ENCODE measurements at regions not wholly inside any gene's neighbourhood (a gene's known extent, or its start where the extent isn't known, plus 50 kb on each side); places are given as distances from the start of the nearest gene placed in this dataset.

- TF ChIP-seq, protein P1, sequence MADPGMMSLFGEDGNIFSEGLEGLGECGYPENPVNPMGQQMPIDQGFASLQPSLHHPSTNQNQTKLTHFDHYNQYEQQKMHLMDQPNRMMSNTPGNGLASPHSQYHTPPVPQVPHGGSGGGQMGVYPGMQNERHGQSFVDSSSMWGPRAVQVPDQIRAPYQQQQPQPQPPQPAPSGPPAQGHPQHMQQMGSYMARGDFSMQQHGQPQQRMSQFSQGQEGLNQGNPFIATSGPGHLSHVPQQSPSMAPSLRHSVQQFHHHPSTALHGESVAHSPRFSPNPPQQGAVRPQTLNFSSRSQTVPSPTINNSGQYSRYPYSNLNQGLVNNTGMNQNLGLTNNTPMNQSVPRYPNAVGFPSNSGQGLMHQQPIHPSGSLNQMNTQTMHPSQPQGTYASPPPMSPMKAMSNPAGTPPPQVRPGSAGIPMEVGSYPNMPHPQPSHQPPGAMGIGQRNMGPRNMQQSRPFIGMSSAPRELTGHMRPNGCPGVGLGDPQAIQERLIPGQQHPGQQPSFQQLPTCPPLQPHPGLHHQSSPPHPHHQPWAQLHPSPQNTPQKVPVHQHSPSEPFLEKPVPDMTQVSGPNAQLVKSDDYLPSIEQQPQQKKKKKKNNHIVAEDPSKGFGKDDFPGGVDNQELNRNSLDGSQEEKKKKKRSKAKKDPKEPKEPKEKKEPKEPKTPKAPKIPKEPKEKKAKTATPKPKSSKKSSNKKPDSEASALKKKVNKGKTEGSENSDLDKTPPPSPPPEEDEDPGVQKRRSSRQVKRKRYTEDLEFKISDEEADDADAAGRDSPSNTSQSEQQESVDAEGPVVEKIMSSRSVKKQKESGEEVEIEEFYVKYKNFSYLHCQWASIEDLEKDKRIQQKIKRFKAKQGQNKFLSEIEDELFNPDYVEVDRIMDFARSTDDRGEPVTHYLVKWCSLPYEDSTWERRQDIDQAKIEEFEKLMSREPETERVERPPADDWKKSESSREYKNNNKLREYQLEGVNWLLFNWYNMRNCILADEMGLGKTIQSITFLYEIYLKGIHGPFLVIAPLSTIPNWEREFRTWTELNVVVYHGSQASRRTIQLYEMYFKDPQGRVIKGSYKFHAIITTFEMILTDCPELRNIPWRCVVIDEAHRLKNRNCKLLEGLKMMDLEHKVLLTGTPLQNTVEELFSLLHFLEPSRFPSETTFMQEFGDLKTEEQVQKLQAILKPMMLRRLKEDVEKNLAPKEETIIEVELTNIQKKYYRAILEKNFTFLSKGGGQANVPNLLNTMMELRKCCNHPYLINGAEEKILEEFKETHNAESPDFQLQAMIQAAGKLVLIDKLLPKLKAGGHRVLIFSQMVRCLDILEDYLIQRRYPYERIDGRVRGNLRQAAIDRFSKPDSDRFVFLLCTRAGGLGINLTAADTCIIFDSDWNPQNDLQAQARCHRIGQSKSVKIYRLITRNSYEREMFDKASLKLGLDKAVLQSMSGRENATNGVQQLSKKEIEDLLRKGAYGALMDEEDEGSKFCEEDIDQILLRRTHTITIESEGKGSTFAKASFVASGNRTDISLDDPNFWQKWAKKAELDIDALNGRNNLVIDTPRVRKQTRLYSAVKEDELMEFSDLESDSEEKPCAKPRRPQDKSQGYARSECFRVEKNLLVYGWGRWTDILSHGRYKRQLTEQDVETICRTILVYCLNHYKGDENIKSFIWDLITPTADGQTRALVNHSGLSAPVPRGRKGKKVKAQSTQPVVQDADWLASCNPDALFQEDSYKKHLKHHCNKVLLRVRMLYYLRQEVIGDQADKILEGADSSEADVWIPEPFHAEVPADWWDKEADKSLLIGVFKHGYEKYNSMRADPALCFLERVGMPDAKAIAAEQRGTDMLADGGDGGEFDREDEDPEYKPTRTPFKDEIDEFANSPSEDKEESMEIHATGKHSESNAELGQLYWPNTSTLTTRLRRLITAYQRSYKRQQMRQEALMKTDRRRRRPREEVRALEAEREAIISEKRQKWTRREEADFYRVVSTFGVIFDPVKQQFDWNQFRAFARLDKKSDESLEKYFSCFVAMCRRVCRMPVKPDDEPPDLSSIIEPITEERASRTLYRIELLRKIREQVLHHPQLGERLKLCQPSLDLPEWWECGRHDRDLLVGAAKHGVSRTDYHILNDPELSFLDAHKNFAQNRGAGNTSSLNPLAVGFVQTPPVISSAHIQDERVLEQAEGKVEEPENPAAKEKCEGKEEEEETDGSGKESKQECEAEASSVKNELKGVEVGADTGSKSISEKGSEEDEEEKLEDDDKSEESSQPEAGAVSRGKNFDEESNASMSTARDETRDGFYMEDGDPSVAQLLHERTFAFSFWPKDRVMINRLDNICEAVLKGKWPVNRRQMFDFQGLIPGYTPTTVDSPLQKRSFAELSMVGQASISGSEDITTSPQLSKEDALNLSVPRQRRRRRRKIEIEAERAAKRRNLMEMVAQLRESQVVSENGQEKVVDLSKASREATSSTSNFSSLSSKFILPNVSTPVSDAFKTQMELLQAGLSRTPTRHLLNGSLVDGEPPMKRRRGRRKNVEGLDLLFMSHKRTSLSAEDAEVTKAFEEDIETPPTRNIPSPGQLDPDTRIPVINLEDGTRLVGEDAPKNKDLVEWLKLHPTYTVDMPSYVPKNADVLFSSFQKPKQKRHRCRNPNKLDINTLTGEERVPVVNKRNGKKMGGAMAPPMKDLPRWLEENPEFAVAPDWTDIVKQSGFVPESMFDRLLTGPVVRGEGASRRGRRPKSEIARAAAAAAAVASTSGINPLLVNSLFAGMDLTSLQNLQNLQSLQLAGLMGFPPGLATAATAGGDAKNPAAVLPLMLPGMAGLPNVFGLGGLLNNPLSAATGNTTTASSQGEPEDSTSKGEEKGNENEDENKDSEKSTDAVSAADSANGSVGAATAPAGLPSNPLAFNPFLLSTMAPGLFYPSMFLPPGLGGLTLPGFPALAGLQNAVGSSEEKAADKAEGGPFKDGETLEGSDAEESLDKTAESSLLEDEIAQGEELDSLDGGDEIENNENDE (IDR thresholded peaks at IDR 0.05; ENCODE audit: insufficient replicate concordance, low read length) = no peak
- no peak for TF ChIP-seq TAF1 (IDR thresholded peaks at IDR 0.05; ENCODE audit: low read depth, low read length)
- no peak for TF ChIP-seq SP1 (IDR thresholded peaks at IDR 0.05; ENCODE audit: low read depth, low read length)
- no peak for TF ChIP-seq CTBP2 (IDR thresholded peaks at IDR 0.05; ENCODE audit: borderline replicate concordance, insufficient read depth, insufficient read length, low read length)
- TF ChIP-seq BACH1 (IDR thresholded peaks at IDR 0.05; ENCODE audit: low read length) = no peak
- no peak for TF ChIP-seq RAD21 (IDR thresholded peaks at IDR 0.05 in 1 of 2, conservative IDR thresholded peaks at IDR 0.05 in 1 of 2; ENCODE audit: low read depth in 2 of 2, low read length in 2 of 2)
- no peak for TF ChIP-seq NRF1 (IDR thresholded peaks at IDR 0.05; ENCODE audit: low read depth, low read length)
- TF ChIP-seq JUN (IDR thresholded peaks at IDR 0.05; ENCODE audit: low read depth, low read length) = no peak
- no peak for TF ChIP-seq CREB1 (IDR thresholded peaks at IDR 0.05)
- no peak for TF ChIP-seq KDM1A (IDR thresholded peaks at IDR 0.05; ENCODE audit: borderline replicate concordance, low read length)
These were observed 55.9 kb upstream of the NUP160 start (continued) for GRCh38 chr11:47904048-47904447.

Measured in H1 (cell line).